Activated T-cell treated with anti-CD3 and anti-CD28 coated beads, Interleukin-2, amount 50 U/mL, for 4 hours (primary cell): ENCODE measurements at regions not wholly inside any gene's neighbourhood (a gene's known extent, or its start where the extent isn't known, plus 50 kb on each side); places are given as distances from the start of the nearest gene placed in this dataset.
A peak's percentile ranks its signal among the peaks of the same experiment; 100 is the strongest.

Experiments used
- ATAC-seq, 2 donors: fragments of 200-7000 bp; cut with Tn5 transposase; one replicate each; pipeline ENCODE4 v1.10.0; 2021
- DNase-seq: peaks from one replicate; pipeline ENCODE4 v3.0.0-alpha.2; 2020
- H3K27me3 Mint-ChIP-seq: one replicate; pipeline ENCODE4 v1.8.0; 2021; ENCODE audit warnings: low read depth, mixed read lengths
- H3K36me3 Mint-ChIP-seq: one replicate; pipeline ENCODE4 v1.8.0; 2022; ENCODE audit warnings: mixed read lengths; ENCODE audit not compliant: insufficient read depth
- H3K4me1 Mint-ChIP-seq: one replicate; pipeline ENCODE4 v1.8.0; 2021; ENCODE audit warnings: low read depth, mixed read lengths
- H3K4me3 Mint-ChIP-seq: one replicate; pipeline ENCODE4 v1.8.0; 2021; ENCODE audit warnings: mild to moderate bottlenecking, moderate library complexity, mixed read lengths
- H3K9me3 Mint-ChIP-seq: one replicate; pipeline ENCODE4 v1.8.0; 2021; ENCODE audit warnings: mixed read lengths

GRCh38 chr1:10961300-10961833, 51.1 kb upstream of the TARDBP start:
- ATAC-seq (peak; percentile 23 to 26), DNase-seq (no peak)
- Mint-ChIP-seq H3K36me3 (no peaks in the 10 kb centered on the region), H3K27me3 (peaks cover 21% of the 10 kb centered on the region), H3K4me1 (peaks cover 10% of the 10 kb centered on the region), H3K4me3 (no peak overlapping the region), H3K9me3 (no peaks in the 10 kb centered on the region)

GRCh38 chr1:10962483-10962882, 50.0 kb upstream of the TARDBP start:
- H3K4me3 Mint-ChIP-seq = no peak overlapping the region
- H3K36me3 Mint-ChIP-seq = no peaks in the 10 kb centered on the region
- DNase-seq (no peak), ATAC-seq (no peak)
- H3K27me3 Mint-ChIP-seq = peaks cover 23% of the 10 kb centered on the region
- H3K9me3 Mint-ChIP-seq = no peaks in the 10 kb centered on the region
- peaks cover 12% of the 10 kb centered on the region for H3K4me1 Mint-ChIP-seq
